ENCODE measurements at regions not wholly inside any gene's neighbourhood (a gene's known extent, or its start where the extent isn't known, plus 50 kb on each side); places are given as distances from the start of the nearest gene placed in this dataset.

DNA sequence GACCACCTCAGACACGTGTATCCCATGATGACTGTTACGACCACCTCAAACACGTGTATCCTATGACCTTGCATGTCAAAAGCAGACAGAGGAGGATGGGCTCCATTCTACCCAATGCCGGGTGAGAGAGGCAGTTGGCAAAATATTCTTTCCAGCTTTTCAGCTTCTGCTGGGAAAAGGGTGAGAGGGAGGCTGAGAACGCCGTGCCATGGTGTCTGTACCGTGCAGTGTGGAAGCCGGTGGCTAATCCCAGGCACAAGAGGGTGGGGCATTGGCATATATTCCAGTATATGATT, 1478.4 kb downstream of the TBC1D22A start:
- intact Hi-C loops (cut with DNase I; ENCODE audit: low total_unique reads) = no loop called here
- peak in 1 of 2 donors; percentile 16 for DNase-seq
- H3K27me3 ChIP-seq = peaks cover 0 to 52% (median 0%) of the 10 kb centered on the region in 3 donors
- peaks cover 0 to 3% (median 0%) of the 10 kb centered on the region in 4 donors for H3K9me3 ChIP-seq
- H3K27ac ChIP-seq = no peak overlapping the region
- 88 to 92% (median 89%) methylated on average over 7 to 8 of the region's 8 CpGs for WGBS, 5 donors
- no peak overlapping the region for H3K4me3 ChIP-seq
- no peaks in the 10 kb centered on the region for H3K36me3 ChIP-seq
- no peaks in the 10 kb centered on the region for H3K4me1 ChIP-seq
- TF ChIP-seq POLR2AphosphoS5 (IDR thresholded peaks at IDR 0.05) = no peak
- no peak for TF ChIP-seq EP300 (IDR thresholded peaks at IDR 0.05)
- no peak for TF ChIP-seq POLR2A (IDR thresholded peaks at IDR 0.05)

DNA sequence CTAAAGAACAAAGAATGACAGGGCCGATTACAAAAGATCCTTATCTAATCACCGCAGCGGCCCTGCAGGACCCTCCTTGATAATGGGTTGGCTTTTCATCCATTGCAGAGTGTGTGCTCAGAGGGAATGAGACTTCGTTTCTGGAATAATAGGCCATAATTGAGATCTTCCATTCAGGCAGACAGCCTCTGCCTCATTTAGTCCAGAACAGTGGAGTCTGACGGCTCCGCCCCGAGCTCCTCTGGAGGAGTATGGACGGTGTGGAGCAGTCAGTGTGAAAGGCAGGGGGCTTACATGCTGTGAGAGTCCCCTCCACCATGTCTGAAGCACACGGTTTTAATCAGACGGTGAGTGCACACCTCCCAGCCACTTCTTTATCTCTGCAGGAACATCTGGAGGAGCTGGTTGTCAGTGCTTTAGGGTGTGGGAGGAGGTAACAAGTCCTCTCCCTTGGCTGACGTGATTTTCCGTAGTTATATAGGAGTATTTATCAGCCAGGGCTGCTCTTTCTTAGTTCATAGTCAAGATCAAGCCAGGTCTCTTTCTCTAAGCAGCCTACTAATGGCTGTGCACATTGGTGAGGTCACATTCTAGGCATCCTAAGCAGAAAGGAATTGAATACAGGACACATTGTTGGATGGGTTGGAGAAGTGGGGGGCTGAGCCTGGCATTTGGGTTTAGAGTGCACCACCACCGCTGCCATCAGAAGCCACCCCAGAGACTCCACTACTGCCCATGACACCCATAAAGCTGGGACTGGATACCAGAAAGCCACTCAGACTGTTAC, 1477.9 kb downstream of the TBC1D22A start:
- H3K27me3 ChIP-seq = peaks cover 0 to 51% (median 0%) of the 10 kb centered on the region in 3 donors
- H3K27ac ChIP-seq = no peak overlapping the region
- TF ChIP-seq POLR2AphosphoS5 (IDR thresholded peaks at IDR 0.05) = no peak
- no peak for TF ChIP-seq POLR2A (IDR thresholded peaks at IDR 0.05)
- TF ChIP-seq, protein P1, sequence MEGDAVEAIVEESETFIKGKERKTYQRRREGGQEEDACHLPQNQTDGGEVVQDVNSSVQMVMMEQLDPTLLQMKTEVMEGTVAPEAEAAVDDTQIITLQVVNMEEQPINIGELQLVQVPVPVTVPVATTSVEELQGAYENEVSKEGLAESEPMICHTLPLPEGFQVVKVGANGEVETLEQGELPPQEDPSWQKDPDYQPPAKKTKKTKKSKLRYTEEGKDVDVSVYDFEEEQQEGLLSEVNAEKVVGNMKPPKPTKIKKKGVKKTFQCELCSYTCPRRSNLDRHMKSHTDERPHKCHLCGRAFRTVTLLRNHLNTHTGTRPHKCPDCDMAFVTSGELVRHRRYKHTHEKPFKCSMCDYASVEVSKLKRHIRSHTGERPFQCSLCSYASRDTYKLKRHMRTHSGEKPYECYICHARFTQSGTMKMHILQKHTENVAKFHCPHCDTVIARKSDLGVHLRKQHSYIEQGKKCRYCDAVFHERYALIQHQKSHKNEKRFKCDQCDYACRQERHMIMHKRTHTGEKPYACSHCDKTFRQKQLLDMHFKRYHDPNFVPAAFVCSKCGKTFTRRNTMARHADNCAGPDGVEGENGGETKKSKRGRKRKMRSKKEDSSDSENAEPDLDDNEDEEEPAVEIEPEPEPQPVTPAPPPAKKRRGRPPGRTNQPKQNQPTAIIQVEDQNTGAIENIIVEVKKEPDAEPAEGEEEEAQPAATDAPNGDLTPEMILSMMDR (IDR thresholded peaks at IDR 0.05) = no peak
- no peak for TF ChIP-seq EP300 (IDR thresholded peaks at IDR 0.05)
- 41 to 52% (median 43%) methylated on average over 11 to 13 of the region's 13 CpGs for WGBS, 5 donors
- peaks cover 0 to 3% (median 0%) of the 10 kb centered on the region in 4 donors for H3K9me3 ChIP-seq
- no peaks in the 10 kb centered on the region for H3K4me1 ChIP-seq
- intact Hi-C loops (cut with DNase I; ENCODE audit: low total_unique reads) = no loop called here
- H3K36me3 ChIP-seq = no peaks in the 10 kb centered on the region
- peak; percentile 1 to 15 for DNase-seq
- H3K4me3 ChIP-seq = no peak overlapping the region

DNA sequence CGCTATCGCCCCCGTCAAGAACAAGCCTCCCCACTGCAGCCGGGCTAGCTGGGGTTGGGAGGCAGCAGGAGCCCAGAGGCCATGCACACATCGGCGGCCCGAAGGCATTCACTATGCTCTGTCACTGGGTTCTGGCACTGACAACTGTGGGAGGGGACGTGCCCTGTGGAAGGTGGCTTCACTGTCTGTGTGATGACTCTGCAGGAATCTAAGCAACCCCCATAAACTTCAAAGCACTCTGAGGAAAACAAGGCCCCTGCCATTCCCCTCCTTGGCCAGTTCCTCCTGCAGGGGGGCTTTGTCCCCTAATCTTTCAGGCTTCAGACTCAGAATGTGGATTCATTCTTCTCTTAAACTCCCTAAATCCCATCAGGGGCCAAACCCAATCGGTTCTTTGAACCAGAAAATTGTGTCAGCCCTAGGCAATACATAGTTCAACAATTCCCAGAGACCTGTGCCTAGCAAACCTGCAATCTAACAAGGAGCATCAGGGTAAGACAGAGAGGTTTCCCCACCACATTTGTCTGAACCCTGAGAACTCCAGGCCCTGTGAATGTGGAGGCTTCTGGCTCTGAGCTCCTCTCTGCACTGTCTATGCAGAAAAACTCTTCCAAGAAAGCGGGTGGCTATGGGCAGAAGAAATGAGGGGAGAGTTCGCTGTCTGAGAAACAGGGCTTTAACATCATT, 1477.2 kb downstream of the TBC1D22A start:
- Histone ChIP-seq H3K4me3 (no peak overlapping the region), H3K4me1 (no peaks in the 10 kb centered on the region), H3K27me3 (peaks cover 0 to 48% (median 0%) of the 10 kb centered on the region in 3 donors), H3K9me3 (peaks cover 0 to 3% (median 0%) of the 10 kb centered on the region in 4 donors), H3K36me3 (no peaks in the 10 kb centered on the region), H3K27ac (no peak overlapping the region)
- 40 to 74% (median 46%) methylated on average over 5 to 11 of the region's 11 CpGs for WGBS, 5 donors
- DNase-seq = peak in 1 of 2 donors; percentile 21
- TF ChIP-seq, protein P1 (IDR thresholded peaks at IDR 0.05) = no peak
- TF ChIP-seq EP300 (IDR thresholded peaks at IDR 0.05) = no peak
- TF ChIP-seq POLR2AphosphoS5 (IDR thresholded peaks at IDR 0.05) = no peak
- TF ChIP-seq POLR2A (IDR thresholded peaks at IDR 0.05) = no peak
- intact Hi-C loops (cut with DNase I; ENCODE audit: low total_unique reads) = no loop called here

DNA sequence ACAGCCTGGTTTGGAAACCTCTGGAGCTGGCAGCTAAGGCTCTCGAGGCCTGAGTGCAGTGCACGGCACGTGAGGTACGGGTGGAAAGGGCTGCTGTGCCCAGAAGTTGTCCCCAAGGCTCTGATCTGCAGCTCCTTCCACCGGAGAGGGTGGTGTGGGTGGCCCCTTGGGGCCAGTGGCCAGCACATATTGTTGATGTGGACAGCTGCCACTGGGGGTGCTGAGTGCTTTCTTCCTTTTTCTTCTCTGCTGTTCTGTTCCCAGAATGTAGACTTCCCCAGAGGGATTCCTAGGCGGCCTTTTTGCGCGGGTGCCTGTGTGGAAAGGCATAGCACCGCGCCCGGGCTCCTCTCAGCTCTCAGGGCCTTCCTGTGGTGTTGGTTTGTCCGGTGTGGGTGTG, 1476.5 kb downstream of the TBC1D22A start:
- DNase-seq = peak in 1 of 2 donors; percentile 22
- 55 to 72% (median 67%) methylated on average over 12 of the region's 12 CpGs for WGBS, 5 donors
- intact Hi-C loops (cut with DNase I; ENCODE audit: low total_unique reads) = no loop called here

More for the DNA sequence above, 1476.5 kb downstream of the TBC1D22A start:
- Histone ChIP-seq H3K36me3 (no peaks in the 10 kb centered on the region), H3K4me1 (no peaks in the 10 kb centered on the region), H3K9me3 (peaks cover 0 to 9% (median 3%) of the 10 kb centered on the region in 4 donors), H3K4me3 (no peak overlapping the region), H3K27ac (no peak overlapping the region), H3K27me3 (peaks cover 0 to 42% (median 0%) of the 10 kb centered on the region in 3 donors)
- no peak for TF ChIP-seq POLR2AphosphoS5 (IDR thresholded peaks at IDR 0.05)
- TF ChIP-seq POLR2A (IDR thresholded peaks at IDR 0.05) = no peak
- TF ChIP-seq EP300 (IDR thresholded peaks at IDR 0.05) = no peak
- TF ChIP-seq, protein P1 (IDR thresholded peaks at IDR 0.05) = no peak
